Gastrocnemius medialis (tissue), 4 donors: ENCODE measurements at regions not wholly inside any gene's neighbourhood (a gene's known extent, or its start where the extent isn't known, plus 50 kb on each side); places are given as distances from the start of the nearest gene placed in this dataset.

Source experiments
- ATAC-seq, 2 donors: fragments of 150-250 bp; one replicate each; pipeline ENCODE4 v1.9.1; 2016
- DNase-seq, 2 donors: peaks; one replicate each; pipeline ENCODE4 v3.0.0-alpha.2; 2019
- H3K27ac ChIP-seq, 4 donors: fragments of 200-600 bp; sonication (generic); 1 replicate in 1 of 4; 2 replicates in 3 of 4; pipeline ENCODE4 v1.5.1; 2016 to 2018; ENCODE audit warnings: mild to moderate bottlenecking in 2 of 4, moderate library complexity in 1 of 4
- H3K27me3 ChIP-seq, 3 donors: fragments of 200-600 bp; sonication (generic) in 2 of 3; 1 replicate in 1 of 3; 2 replicates in 2 of 3; pipeline versions ENCODE4 v1.5.1 to v1.6.0; 2016 to 2019; ENCODE audit warnings: mild to moderate bottlenecking in 1 of 3, moderate library complexity in 1 of 3
- H3K36me3 ChIP-seq, 2 donors: fragments of 200-600 bp; sonication (generic) in 1 of 2; one replicate each; pipeline ENCODE4 v1.5.1; 2017 to 2018
- H3K4me1 ChIP-seq, 2 donors: fragments of 200-600 bp; sonication (generic) in 1 of 2; one replicate each; pipeline ENCODE4 v1.5.1; 2016 to 2017; ENCODE audit warnings: mild to moderate bottlenecking in 2 of 2
- H3K4me3 ChIP-seq, 4 donors: fragments of 200-600 bp; sonication (generic) in 3 of 4; 1 replicate in 1 of 4; 2 replicates in 3 of 4; pipeline ENCODE4 v1.5.1; 2016 to 2019; ENCODE audit warnings: mild to moderate bottlenecking in 2 of 4
- H3K9me3 ChIP-seq, 3 donors: fragments of 200-600 bp; sonication (generic) in 2 of 3; 1 replicate in 1 of 3; 2 replicates in 2 of 3; pipeline ENCODE4 v1.5.1; 2016 to 2019
- POLR2A ChIP-seq, 2 donors: fragments of 450-650 bp; IDR thresholded peaks; one replicate each; pipeline ENCODE4 v1.6.1; 2017; ENCODE audit warnings: antibody characterized with exemption in 2 of 2, mild to moderate bottlenecking in 2 of 2, moderate library complexity in 2 of 2
- in situ Hi-C, 4 donors: fragments of 200-750 bp; cut with MboI; loops; one replicate each; pipeline versions ENCODE4 v1.15.0 to v1.8.0; 2017; ENCODE audit warnings: low sequenced_read_pairs in 4 of 4
- intact Hi-C: fragments of 100-400 bp; cut with DNase I; formaldehyde crosslinking; loops from one replicate; pipeline ENCODE4 v1.15.1; 2023; ENCODE audit warnings: low total_unique reads
- TF ChIP-seq, protein P1 (sequence below), 5 experiments: fragments of 450-650 bp in 3 of 5; fragments of 200-600 bp in 2 of 5; sonication (generic) in 2 of 5; IDR thresholded peaks in 4 of 5; conservative IDR thresholded peaks in 1 of 5; 1 replicate in 4 of 5; 2 replicates in 1 of 5; pipeline ENCODE4 v1.5.1; 2016 to 2019; ENCODE audit warnings: antibody characterized with exemption in 5 of 5, mild to moderate bottlenecking in 3 of 5, moderate library complexity in 3 of 5

DNA sequence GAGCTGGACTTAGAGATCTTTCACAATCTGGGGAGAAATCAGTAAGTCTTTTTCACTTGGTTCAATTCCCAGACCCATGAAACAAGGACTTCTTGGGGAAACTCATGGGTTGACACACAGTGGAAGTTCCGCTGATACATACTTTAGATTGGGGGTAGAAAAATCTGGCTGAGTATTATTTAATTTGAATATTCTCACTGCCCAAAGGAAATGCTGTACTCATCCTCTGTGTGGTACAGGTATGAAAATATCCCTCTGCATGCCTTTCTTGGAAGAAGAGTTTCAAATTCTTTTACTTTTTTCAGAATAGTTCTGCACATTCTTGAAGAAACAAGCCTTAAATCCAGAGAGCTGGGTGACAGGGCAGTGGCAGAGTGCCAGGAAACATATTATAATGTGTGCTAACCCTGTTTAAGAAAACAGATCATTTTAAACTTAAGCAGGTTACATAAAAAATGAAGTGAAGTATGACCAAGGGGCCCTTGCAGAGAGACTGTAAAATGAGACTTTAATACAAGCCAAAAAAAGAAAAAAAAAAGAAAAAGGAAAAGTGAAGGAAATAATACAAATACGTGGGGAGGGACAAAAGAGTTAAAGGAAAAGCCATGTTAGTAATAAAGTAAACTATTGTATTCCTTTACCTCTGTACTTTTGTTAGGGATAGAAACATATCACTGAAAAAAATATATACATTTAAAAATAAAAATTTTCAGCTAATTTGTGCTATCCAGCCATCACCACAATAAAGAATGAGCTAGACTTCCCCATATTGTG lies 173.4 kb upstream of the NR3C1 start:
- no peak for ATAC-seq
- Histone ChIP-seq H3K4me1 (peaks cover 0 to 8% of the 10 kb centered on the region in 2 donors), H3K27ac (no peak overlapping the region)

DNA sequence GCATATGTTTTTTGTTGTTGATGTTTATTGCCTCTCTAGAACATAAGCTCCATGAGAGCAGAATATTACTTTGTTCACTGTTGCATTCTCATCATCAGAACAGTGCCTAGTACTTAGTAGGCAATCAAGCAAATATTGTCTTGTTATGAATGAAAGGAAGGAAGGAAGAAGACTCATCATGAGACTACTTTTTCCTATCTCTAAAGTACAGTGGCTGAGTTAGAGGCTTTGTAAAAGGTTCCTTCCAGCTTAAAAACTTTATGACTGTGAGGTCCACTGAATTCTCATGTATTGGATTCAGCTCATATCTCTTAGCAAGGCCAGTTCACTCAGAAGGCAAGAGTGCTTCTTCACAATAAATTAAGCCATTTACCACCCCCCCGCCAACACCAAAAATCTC lies 171.8 kb upstream of the NR3C1 start:
- DNase-seq, result no peak
- in situ Hi-C loops (no loop called here), intact Hi-C loops (no loop called here)
- Histone ChIP-seq H3K4me1 (peaks cover 0 to 8% of the 10 kb centered on the region in 2 donors), H3K36me3 (no peaks in the 10 kb centered on the region), H3K27ac (no peak overlapping the region), H3K9me3 (no peaks in the 10 kb centered on the region), H3K4me3 (no peak overlapping the region), H3K27me3 (no peaks in the 10 kb centered on the region)
- TF ChIP-seq, protein P1, sequence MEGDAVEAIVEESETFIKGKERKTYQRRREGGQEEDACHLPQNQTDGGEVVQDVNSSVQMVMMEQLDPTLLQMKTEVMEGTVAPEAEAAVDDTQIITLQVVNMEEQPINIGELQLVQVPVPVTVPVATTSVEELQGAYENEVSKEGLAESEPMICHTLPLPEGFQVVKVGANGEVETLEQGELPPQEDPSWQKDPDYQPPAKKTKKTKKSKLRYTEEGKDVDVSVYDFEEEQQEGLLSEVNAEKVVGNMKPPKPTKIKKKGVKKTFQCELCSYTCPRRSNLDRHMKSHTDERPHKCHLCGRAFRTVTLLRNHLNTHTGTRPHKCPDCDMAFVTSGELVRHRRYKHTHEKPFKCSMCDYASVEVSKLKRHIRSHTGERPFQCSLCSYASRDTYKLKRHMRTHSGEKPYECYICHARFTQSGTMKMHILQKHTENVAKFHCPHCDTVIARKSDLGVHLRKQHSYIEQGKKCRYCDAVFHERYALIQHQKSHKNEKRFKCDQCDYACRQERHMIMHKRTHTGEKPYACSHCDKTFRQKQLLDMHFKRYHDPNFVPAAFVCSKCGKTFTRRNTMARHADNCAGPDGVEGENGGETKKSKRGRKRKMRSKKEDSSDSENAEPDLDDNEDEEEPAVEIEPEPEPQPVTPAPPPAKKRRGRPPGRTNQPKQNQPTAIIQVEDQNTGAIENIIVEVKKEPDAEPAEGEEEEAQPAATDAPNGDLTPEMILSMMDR (IDR thresholded peaks at IDR 0.05 in 4 of 5, conservative IDR thresholded peaks at IDR 0.05 in 1 of 5), result no peak
- no peak for TF ChIP-seq POLR2A (IDR thresholded peaks at IDR 0.05)
- no peak for ATAC-seq

More for the DNA sequence above, 173.4 kb upstream of the NR3C1 start:
- Histone ChIP-seq H3K4me3 (no peak overlapping the region), H3K36me3 (no peaks in the 10 kb centered on the region), H3K27me3 (no peaks in the 10 kb centered on the region), H3K9me3 (no peaks in the 10 kb centered on the region)
- DNase-seq, result no peak
- in situ Hi-C loops, result no loop called here
- intact Hi-C loops, result no loop called here
- no peak for TF ChIP-seq POLR2A (IDR thresholded peaks at IDR 0.05)
- TF ChIP-seq, protein P1 (IDR thresholded peaks at IDR 0.05 in 4 of 5, conservative IDR thresholded peaks at IDR 0.05 in 1 of 5), result no peak

DNA sequence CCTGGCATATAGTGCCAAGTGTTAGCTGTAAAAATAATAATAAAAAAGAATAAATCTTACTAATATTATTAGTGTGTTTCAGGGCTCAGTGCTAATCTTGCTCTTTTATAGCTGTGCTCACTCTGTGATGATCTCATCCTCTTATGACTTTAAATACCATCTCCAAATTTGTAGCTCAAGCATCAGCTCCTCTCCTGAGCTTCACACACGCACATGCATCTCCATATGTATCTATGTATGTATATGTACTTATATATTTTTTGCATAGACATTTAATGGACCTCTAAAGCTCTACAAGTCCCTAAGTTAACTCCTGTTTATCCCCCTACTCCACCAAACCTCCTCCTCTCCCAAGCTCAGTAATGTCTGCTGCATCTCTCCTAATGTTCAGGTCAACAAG lies 170.8 kb upstream of the NR3C1 start:
- Histone ChIP-seq H3K36me3 (no peaks in the 10 kb centered on the region), H3K9me3 (no peaks in the 10 kb centered on the region), H3K27me3 (no peaks in the 10 kb centered on the region), H3K4me3 (no peak overlapping the region), H3K27ac (no peak overlapping the region), H3K4me1 (peaks cover 0 to 8% of the 10 kb centered on the region in 2 donors)
- ATAC-seq (no peak), DNase-seq (no peak)
- in situ Hi-C loops, result no loop called here
- intact Hi-C loops, result no loop called here
- TF ChIP-seq, protein P1 (IDR thresholded peaks at IDR 0.05 in 4 of 5, conservative IDR thresholded peaks at IDR 0.05 in 1 of 5), result no peak
- no peak for TF ChIP-seq POLR2A (IDR thresholded peaks at IDR 0.05)

DNA sequence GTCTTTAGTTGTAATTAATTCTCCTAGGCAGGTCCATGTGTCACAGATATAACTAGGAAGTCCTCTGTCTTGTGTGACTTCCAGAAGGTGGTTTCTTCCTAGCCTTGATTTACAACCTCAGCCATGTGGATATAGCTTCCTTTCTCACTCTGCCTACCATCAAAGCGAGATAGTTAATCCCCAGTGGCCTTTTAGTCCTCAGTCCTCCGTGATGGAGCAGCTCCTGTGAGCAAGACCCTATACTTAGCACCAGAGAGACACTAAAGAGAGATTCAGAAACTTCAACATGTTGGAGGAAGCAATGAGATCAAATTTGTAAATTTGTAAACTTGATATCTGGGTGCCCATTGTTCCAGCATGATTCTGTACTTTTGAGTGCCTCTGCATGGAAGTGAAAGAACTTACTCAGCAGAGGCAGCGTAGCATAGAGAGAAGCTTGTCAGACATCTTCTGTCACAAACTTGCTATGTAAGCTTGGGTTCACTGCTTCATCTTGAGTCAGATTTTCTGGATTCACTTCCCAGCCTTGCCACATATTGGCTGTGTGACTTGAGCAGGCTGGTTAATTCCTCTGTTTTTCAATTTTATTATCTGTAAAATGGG lies 170.2 kb upstream of the NR3C1 start:
- Histone ChIP-seq H3K27ac (no peak overlapping the region), H3K27me3 (no peaks in the 10 kb centered on the region), H3K9me3 (no peaks in the 10 kb centered on the region), H3K36me3 (no peaks in the 10 kb centered on the region), H3K4me1 (peaks cover 0 to 8% of the 10 kb centered on the region in 2 donors), H3K4me3 (no peak overlapping the region)
- in situ Hi-C loops, result no loop called here
- ATAC-seq (peak in 1 of 2 donors; percentile 27), DNase-seq (no peak)
- TF ChIP-seq POLR2A (IDR thresholded peaks at IDR 0.05), result no peak
- TF ChIP-seq, protein P1 (IDR thresholded peaks at IDR 0.05 in 4 of 5, conservative IDR thresholded peaks at IDR 0.05 in 1 of 5), result no peak
- intact Hi-C loops, result no loop called here
